ENCODE measurements at regions not wholly inside any gene's neighbourhood (a gene's known extent, or its start where the extent isn't known, plus 50 kb on each side); places are given as distances from the start of the nearest gene placed in this dataset.

DNA sequence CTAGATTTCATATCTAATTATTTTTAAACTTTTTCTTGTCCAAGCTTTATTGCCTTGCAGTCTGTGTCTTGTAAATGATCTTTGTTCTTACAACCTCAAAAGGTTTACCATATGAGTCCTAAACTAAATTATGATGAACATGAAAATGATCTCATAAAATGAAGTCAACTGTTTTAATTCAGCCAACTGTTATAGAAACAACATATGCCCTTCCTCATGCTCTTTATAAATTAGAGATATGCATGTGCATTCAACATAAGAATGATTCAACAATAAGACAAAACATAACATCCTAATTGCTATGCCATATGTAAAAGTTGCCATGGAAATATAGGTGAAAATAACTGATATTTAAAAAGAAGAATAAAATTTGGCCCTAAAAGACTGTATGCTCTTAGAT is 774.4 kb downstream of the LUZP2 start:
- TF ChIP-seq, protein P1, sequence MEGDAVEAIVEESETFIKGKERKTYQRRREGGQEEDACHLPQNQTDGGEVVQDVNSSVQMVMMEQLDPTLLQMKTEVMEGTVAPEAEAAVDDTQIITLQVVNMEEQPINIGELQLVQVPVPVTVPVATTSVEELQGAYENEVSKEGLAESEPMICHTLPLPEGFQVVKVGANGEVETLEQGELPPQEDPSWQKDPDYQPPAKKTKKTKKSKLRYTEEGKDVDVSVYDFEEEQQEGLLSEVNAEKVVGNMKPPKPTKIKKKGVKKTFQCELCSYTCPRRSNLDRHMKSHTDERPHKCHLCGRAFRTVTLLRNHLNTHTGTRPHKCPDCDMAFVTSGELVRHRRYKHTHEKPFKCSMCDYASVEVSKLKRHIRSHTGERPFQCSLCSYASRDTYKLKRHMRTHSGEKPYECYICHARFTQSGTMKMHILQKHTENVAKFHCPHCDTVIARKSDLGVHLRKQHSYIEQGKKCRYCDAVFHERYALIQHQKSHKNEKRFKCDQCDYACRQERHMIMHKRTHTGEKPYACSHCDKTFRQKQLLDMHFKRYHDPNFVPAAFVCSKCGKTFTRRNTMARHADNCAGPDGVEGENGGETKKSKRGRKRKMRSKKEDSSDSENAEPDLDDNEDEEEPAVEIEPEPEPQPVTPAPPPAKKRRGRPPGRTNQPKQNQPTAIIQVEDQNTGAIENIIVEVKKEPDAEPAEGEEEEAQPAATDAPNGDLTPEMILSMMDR (IDR thresholded peaks at IDR 0.05): no peak
- TF ChIP-seq POLR2A (IDR thresholded peaks at IDR 0.05): no peak
- no peak for TF ChIP-seq POLR2AphosphoS5 (IDR thresholded peaks at IDR 0.05)
